B cell (primary cell): ENCODE measurements at regions not wholly inside any gene's neighbourhood (a gene's known extent, or its start where the extent isn't known, plus 50 kb on each side); places are given as distances from the start of the nearest gene placed in this dataset.

ENCODE experiments used
- ATAC-seq: fragments of 200-7000 bp; cut with Tn5 transposase; one replicate; pipeline ENCODE4 v1.10.0; 2021; ENCODE audit warnings: low read depth, mild to moderate bottlenecking, moderate number of reproducible peaks, moderate library complexity
- CTCF ChIA-PET: fragments of 350-600 bp; sonication (Branson Sonifier 250); formaldehyde crosslinking; loops from one replicate; lab custom pipeline; 2021; ENCODE audit warnings: antibody characterized with exemption, inconsistent platforms; lab: Charles Lee
- POLR2A ChIA-PET: fragments of 350-600 bp; sonication (Branson Sonifier 250); formaldehyde crosslinking; loops from one replicate; lab custom pipeline; 2021; ENCODE audit warnings: antibody characterized with exemption; lab: Charles Lee
- DNase-seq: peaks from one replicate; pipeline ENCODE4 v3.0.0; 2013
- H2AFZ ChIP-seq: 2 replicates; pipeline ENCODE4 v1.6.1; 2012; ENCODE audit warnings: mild to moderate bottlenecking, low read depth, low read length; ENCODE audit not compliant: insufficient read depth, poor library complexity, severe bottlenecking
- H3K27ac ChIP-seq, 2 donors: 1 replicate in 1 of 2; 2 replicates in 1 of 2; pipeline ENCODE4 v1.5.1; 2012 to 2013; ENCODE audit warnings: low read length in 2 of 2, mild to moderate bottlenecking in 2 of 2, moderate library complexity in 1 of 2
- H3K27me3 ChIP-seq, 4 experiments: fragments of 200-600 bp in 1 of 4; sonication (generic) in 1 of 4; replicated peaks in 1 of 4; 1 replicate in 2 of 4; 2 replicates in 2 of 4; pipeline versions ENCODE4 v1.6.1 to v1.7.0; 2013 to 2016; ENCODE audit warnings: low read length in 3 of 4, mild to moderate bottlenecking in 2 of 4, mixed read lengths in 1 of 4, moderate library complexity in 1 of 4; ENCODE audit not compliant: insufficient read depth in 4 of 4, control insufficient read depth in 3 of 4; ENCODE audit errors: control extremely low read depth in 1 of 4
- H3K36me3 ChIP-seq, 2 experiments: replicated peaks in 1 of 2; 1 replicate in 1 of 2; 2 replicates in 1 of 2; pipeline versions ENCODE4 v1.6.1 to v1.7.1; 2013; ENCODE audit warnings: low read length in 1 of 2; ENCODE audit not compliant: insufficient read depth in 2 of 2, control insufficient read depth in 1 of 2; ENCODE audit errors: control extremely low read depth in 1 of 2, extremely low read depth in 1 of 2
- H3K4me1 ChIP-seq, 2 donors: fragments of 200-600 bp in 1 of 2; sonication (generic) in 1 of 2; 1 replicate in 1 of 2; 2 replicates in 1 of 2; pipeline versions ENCODE4 v1.5.1 to v1.6.1; 2013 to 2017; ENCODE audit warnings: low read length in 2 of 2; ENCODE audit not compliant: control insufficient read depth in 2 of 2, insufficient read depth in 2 of 2
- H3K4me2 ChIP-seq: replicated peaks from 2 replicates; pipeline ENCODE3; 2012; ENCODE audit warnings: mild to moderate bottlenecking, low read depth, low read length; ENCODE audit not compliant: poor library complexity, severe bottlenecking
- H3K4me3 ChIP-seq, 5 experiments: fragments of 200-600 bp in 1 of 5; sonication (generic) in 1 of 5; 1 replicate in 3 of 5; 2 replicates in 2 of 5; pipeline versions ENCODE4 v1.5.1 to v1.7.0; 2011 to 2016; ENCODE audit warnings: low read length in 4 of 5, mild to moderate bottlenecking in 4 of 5, low read depth in 2 of 5, control low read depth in 1 of 5, moderate library complexity in 1 of 5; ENCODE audit not compliant: insufficient read depth in 1 of 5; ENCODE audit errors: control extremely low read depth in 1 of 5, extremely low read depth in 1 of 5
- H3K79me2 ChIP-seq: fragments of 200-600 bp; sonication (generic); one replicate; pipeline ENCODE4 v1.6.0; 2016; ENCODE audit warnings: low read length; ENCODE audit not compliant: control insufficient read depth, insufficient read depth
- H3K9ac ChIP-seq: fragments of 200-600 bp; sonication (generic); 2 replicates; pipeline ENCODE4 v1.6.1; 2017; ENCODE audit warnings: mild to moderate bottlenecking, low read length, moderate library complexity
- H3K9me3 ChIP-seq, 3 donors: one replicate each; pipeline versions ENCODE4 v1.6.1 to v1.7.1; 2013; ENCODE audit warnings: low read length in 2 of 3; ENCODE audit not compliant: control insufficient read depth in 2 of 3, insufficient read depth in 1 of 3; ENCODE audit errors: control extremely low read depth in 1 of 3
- H4K20me1 ChIP-seq: 2 replicates; pipeline ENCODE4 v1.6.0; 2012; ENCODE audit warnings: mild to moderate bottlenecking, low read length; ENCODE audit not compliant: insufficient read depth, control insufficient read depth, poor library complexity, severe bottlenecking
- H3K27ac Mint-ChIP-seq: one replicate; pipeline ENCODE4 v1.8.0; 2021; ENCODE audit warnings: mixed read lengths
- H3K27me3 Mint-ChIP-seq: one replicate; pipeline ENCODE4 v1.8.0; 2021; ENCODE audit warnings: mixed read lengths
- H3K4me1 Mint-ChIP-seq: one replicate; pipeline ENCODE4 v1.8.0; 2021; ENCODE audit warnings: mixed read lengths
- H3K4me3 Mint-ChIP-seq: one replicate; pipeline ENCODE4 v1.8.0; 2021; ENCODE audit warnings: mixed read lengths
- H3K9me3 Mint-ChIP-seq: one replicate; pipeline ENCODE4 v1.8.0; 2022; ENCODE audit warnings: mixed read lengths; ENCODE audit not compliant: insufficient read depth
- CTCF ChIP-seq: fragments of 200-600 bp; IDR thresholded peaks from one replicate; pipeline ENCODE4 v1.8.0; 2022; ENCODE audit warnings: antibody characterized with exemption, mild to moderate bottlenecking
- EZH2 ChIP-seq: IDR thresholded peaks from 2 replicates; pipeline ENCODE4 v1.6.1; 2012; ENCODE audit warnings: borderline replicate concordance, low read depth, mild to moderate bottlenecking, moderate library complexity, low read length; ENCODE audit not compliant: insufficient read depth, poor library complexity, severe bottlenecking
- WGBS: methylation state at CpG from one replicate; pipeline ENCODE4 v1.1.5; 2013; ENCODE audit warnings: missing lambda C conversion rate; ENCODE audit not compliant: insufficient coverage; 5-methylcytosine and 5-hydroxymethylcytosine counted together
- intact Hi-C: fragments of 100-400 bp; cut with micrococcal nuclease; formaldehyde crosslinking; loops from one replicate; pipeline ENCODE4 v1.10.0; 2022

GRCh38 chr12:85657836-85658630 lies 178.2 kb downstream of the RASSF9 start:
- H3K27me3 ChIP-seq: no peaks in the 10 kb centered on the region
- ATAC-seq (no peak), DNase-seq (no peak)
- ChIA-PET POLR2A (no interaction called here), CTCF (no interaction called here)
- no peak overlapping the region for H3K4me3 ChIP-seq
- Mint-ChIP-seq H3K4me3 (no peak overlapping the region), H3K9me3 (peaks cover 5% of the 10 kb centered on the region), H3K27me3 (no peaks in the 10 kb centered on the region), H3K4me1 (no peaks in the 10 kb centered on the region), H3K27ac (no peak overlapping the region)
- WGBS: no CpG with 5 or more reads among the region's 2 CpGs
- H3K4me2 ChIP-seq: no peak overlapping the region
- H3K27ac ChIP-seq: no peak overlapping the region
- TF ChIP-seq CTCF (no peak), EZH2 (no peak)
- no peak overlapping the region for H2AFZ ChIP-seq
- H3K9me3 ChIP-seq: peaks cover 0 to 25% (median 0%) of the 10 kb centered on the region in 3 donors
- intact Hi-C loops: no loop called here
- no peaks in the 10 kb centered on the region for H4K20me1 ChIP-seq
- H3K9ac ChIP-seq: no peak overlapping the region
- no peaks in the 10 kb centered on the region for H3K79me2 ChIP-seq
- no peaks in the 10 kb centered on the region for H3K4me1 ChIP-seq
- no peaks in the 10 kb centered on the region for H3K36me3 ChIP-seq

- H3K36me3 ChIP-seq: no peaks in the 10 kb centered on the region
- 66% methylated on average over 5 of the region's 7 CpGs for WGBS
- H3K9me3 Mint-ChIP-seq: peaks cover 5% of the 10 kb centered on the region
- no peaks in the 10 kb centered on the region for H3K79me2 ChIP-seq
- no peak overlapping the region for H3K9ac ChIP-seq
- H4K20me1 ChIP-seq: no peaks in the 10 kb centered on the region
- ChIA-PET CTCF (no interaction called here), POLR2A (no interaction called here)
- H3K9me3 ChIP-seq: peaks cover 0 to 14% (median 0%) of the 10 kb centered on the region in 3 donors
- H3K4me3 ChIP-seq: no peak overlapping the region
- no peak overlapping the region for H3K4me3 Mint-ChIP-seq
- intact Hi-C loops: no loop called here
- H3K27ac ChIP-seq: no peak overlapping the region
- H2AFZ ChIP-seq: no peak overlapping the region
- no peaks in the 10 kb centered on the region for H3K27me3 Mint-ChIP-seq
- ATAC-seq (no peak), DNase-seq (no peak)
- TF ChIP-seq EZH2 (no peak), CTCF (no peak)
- H3K27me3 ChIP-seq: no peaks in the 10 kb centered on the region
- H3K4me1 Mint-ChIP-seq: no peaks in the 10 kb centered on the region
- H3K4me2 ChIP-seq: no peak overlapping the region
- H3K27ac Mint-ChIP-seq: no peak overlapping the region
- no peaks in the 10 kb centered on the region for H3K4me1 ChIP-seq
These were observed 176.3 kb downstream of the RASSF9 start for GRCh38 chr12:85659754-85660530.
